Small intestine (tissue), 7 donors: ENCODE measurements at regions not wholly inside any gene's neighbourhood (a gene's known extent, or its start where the extent isn't known, plus 50 kb on each side); places are given as distances from the start of the nearest gene placed in this dataset.

ENCODE experiments used
- DNase-seq, 2 donors: peaks; one replicate each; pipeline versions ENCODE4 v3.0.0 to v3.0.0-alpha.2; 2013
- FAIRE-seq: peaks from 2 replicates; lab custom pipeline; 2012; peaks lifted over from hg19 to GRCh38; lab: Jason Lieb, UNC
- H3K27ac ChIP-seq, 3 donors: one replicate each; pipeline ENCODE4 v1.5.1; 2013; ENCODE audit warnings: low read length in 2 of 3, mild to moderate bottlenecking in 2 of 3, control low read depth in 1 of 3, inconsistent platforms in 1 of 3, low read depth in 1 of 3, moderate library complexity in 1 of 3
- H3K27me3 ChIP-seq, 3 donors: one replicate each; pipeline ENCODE4 v1.6.1; 2013; ENCODE audit warnings: low read length in 3 of 3, inconsistent platforms in 1 of 3; ENCODE audit not compliant: control insufficient read depth in 3 of 3, insufficient read depth in 3 of 3
- H3K36me3 ChIP-seq, 3 donors: one replicate each; pipeline ENCODE4 v1.6.1; 2013; ENCODE audit warnings: low read length in 3 of 3, inconsistent platforms in 1 of 3, low read depth in 1 of 3, mild to moderate bottlenecking in 1 of 3, moderate library complexity in 1 of 3; ENCODE audit not compliant: control insufficient read depth in 3 of 3, insufficient read depth in 2 of 3
- H3K4me1 ChIP-seq, 3 donors: one replicate each; pipeline ENCODE4 v1.6.1; 2013; ENCODE audit warnings: low read length in 2 of 3, inconsistent platforms in 1 of 3, low read depth in 1 of 3, mild to moderate bottlenecking in 1 of 3, moderate library complexity in 1 of 3; ENCODE audit not compliant: control insufficient read depth in 3 of 3, insufficient read depth in 2 of 3
- H3K4me3 ChIP-seq, 3 donors: one replicate each; pipeline ENCODE4 v1.5.1; 2013; ENCODE audit warnings: low read length in 3 of 3, control low read depth in 1 of 3, inconsistent platforms in 1 of 3, low read depth in 1 of 3, mild to moderate bottlenecking in 1 of 3, moderate library complexity in 1 of 3
- H3K9me3 ChIP-seq, 2 donors: one replicate each; pipeline ENCODE4 v1.6.1; 2013; ENCODE audit warnings: low read depth in 1 of 2, low read length in 1 of 2; ENCODE audit not compliant: control insufficient read depth in 2 of 2, insufficient read depth in 1 of 2
- WGBS, 3 donors: extraction: QIAGEN DNeasy Blood & Tissue Kit; methylation state at CpG; one replicate each; pipeline ENCODE4 v1.1.7; 2013; 5-methylcytosine and 5-hydroxymethylcytosine counted together
- donor health status: healthy with polysubstance abuse.
- donor health status: control.
- donor health status: control.
- donor health status: Bipolar disorder and iron deficiency.
- donor health status: healthy.

DNA sequence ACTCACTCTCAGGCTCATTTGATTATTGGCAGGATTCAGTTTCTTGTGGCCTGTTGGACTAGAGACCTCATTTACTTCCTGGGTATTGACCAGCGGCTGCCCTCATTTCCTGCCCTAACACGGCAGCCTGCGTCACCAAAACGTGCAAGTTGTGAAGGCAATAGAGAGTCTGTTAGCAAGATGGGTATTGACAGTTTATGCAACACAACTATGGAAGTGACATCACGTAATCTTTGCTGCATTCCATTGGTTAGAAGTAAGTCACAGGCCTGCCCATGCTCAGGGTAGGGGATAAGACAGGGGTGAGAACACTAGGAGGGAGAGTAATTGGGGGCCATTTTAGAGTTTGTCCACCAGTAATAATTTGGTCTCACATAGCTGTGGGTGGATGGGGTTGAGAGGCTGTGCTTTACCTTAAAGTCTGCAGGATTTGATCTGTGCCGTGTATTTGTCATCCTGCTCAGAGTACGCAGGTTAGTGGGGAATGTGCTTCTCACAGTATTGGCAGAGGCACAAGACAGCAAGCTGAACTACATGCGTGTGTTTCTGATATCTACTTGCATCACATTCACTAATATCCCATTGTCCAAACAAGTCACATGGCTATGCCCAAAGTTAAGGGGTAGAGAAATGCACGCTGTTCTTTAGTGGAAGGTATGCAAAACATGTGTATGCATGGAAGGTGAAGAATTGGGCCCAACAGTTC lies 83.3 kb downstream of the EDEM1 start:
- 80 to 87% (median 80%) methylated on average over 9 of the region's 9 CpGs for WGBS, 3 donors
- H3K4me3 ChIP-seq: no peak overlapping the region
- no peaks in the 10 kb centered on the region for H3K36me3 ChIP-seq
- H3K27ac ChIP-seq: no peak overlapping the region
- H3K4me1 ChIP-seq: no peaks in the 10 kb centered on the region
- H3K27me3 ChIP-seq: no peaks in the 10 kb centered on the region
- H3K9me3 ChIP-seq: no peaks in the 10 kb centered on the region
- FAIRE-seq (no peak), DNase-seq (no peak)

DNA sequence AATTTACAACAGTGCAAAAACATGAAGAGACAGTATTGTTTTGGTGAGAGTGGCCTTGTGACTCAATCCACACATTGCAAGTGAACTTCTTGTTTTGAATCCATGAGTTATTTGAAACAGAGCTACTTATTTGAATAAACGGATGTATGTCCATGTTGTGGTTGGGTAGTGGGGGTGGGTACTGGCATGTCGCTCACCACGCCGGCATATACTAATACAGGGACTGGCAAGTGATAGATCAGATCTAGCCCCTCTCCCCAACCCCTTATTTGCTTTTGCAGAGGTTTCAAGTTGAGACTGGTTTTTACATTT lies 83.8 kb downstream of the EDEM1 start:
- 85 to 98% (median 88%) methylated on average over 4 of the region's 4 CpGs for WGBS, 3 donors
- no peaks in the 10 kb centered on the region for H3K36me3 ChIP-seq
- DNase-seq (no peak), FAIRE-seq (no peak)
- no peak overlapping the region for H3K27ac ChIP-seq
- H3K27me3 ChIP-seq: no peaks in the 10 kb centered on the region
- no peak overlapping the region for H3K4me3 ChIP-seq
- no peaks in the 10 kb centered on the region for H3K4me1 ChIP-seq
- no peaks in the 10 kb centered on the region for H3K9me3 ChIP-seq

DNA sequence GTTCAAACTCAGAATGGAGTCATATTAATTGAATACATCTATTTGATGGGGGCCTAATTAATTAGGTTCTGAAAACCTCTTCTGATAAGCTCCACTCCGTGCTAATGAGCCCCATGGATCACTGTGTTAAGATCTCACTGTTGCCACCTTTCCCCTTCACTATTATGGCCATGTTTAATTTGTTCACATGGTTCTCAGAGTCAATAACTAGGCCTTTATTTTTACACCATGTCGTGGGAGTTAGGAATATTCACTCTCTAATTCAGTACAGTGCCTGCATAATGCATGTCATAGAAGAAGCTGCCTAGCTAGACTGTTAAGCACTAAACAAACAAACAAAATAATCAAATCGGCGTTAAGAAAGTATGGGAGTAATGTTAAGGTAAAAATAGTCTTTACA lies 84.9 kb downstream of the EDEM1 start:
- no peak for DNase-seq
- Histone ChIP-seq H3K4me1 (no peaks in the 10 kb centered on the region), H3K36me3 (no peaks in the 10 kb centered on the region), H3K9me3 (no peaks in the 10 kb centered on the region), H3K4me3 (no peak overlapping the region), H3K27ac (no peak overlapping the region), H3K27me3 (no peaks in the 10 kb centered on the region)
- FAIRE-seq: no peak
- WGBS, 3 donors: 62 to 78% (median 66%) methylated on average over 4 of the region's 4 CpGs

DNA sequence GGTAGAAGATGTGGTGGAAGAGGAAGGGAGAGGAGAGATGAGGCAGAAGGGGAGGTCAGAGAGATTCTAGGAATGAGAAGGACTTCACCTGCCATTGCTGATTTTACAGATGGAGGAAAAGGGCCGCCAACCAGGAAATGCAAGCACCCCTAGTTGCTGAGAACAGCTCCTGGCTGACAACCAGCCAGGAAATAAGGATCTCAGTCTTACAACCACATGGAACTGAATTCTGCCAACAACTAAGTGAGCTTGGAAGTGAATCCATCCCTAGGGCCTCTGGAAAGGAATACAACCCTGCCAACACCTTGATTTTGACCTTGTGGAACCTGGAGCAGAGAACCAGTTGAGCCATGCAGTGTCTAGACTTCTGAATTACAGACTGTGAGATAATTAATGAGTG lies 86.6 kb downstream of the EDEM1 start:
- Histone ChIP-seq H3K36me3 (no peaks in the 10 kb centered on the region), H3K9me3 (no peaks in the 10 kb centered on the region), H3K27ac (no peak overlapping the region), H3K4me1 (no peaks in the 10 kb centered on the region), H3K4me3 (no peak overlapping the region), H3K27me3 (no peaks in the 10 kb centered on the region)
- no peak for DNase-seq
- WGBS, 3 donors: 33 to 50% (median 43%) methylated on average over 1 of the region's 1 CpG
- FAIRE-seq: no peak

DNA sequence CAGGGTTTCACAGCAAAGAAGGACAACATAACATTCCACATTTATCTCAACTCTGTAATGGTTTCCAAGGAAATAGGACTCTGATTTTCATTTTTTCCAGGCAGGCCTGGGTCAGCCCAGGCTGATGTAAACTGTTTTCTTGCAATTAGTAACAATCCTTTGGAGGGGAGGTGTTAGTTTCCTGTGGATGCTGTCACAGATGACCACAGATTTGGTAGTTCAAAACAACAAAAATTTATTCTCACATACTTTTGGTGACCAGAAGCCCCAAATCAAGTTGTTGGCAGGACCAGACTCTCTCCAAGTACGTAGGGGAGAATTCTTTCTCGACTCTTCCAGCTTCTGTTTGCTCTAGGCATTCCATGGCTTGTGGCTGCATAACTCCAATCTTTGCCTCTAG lies 88.0 kb downstream of the EDEM1 start:
- no peaks in the 10 kb centered on the region for H3K36me3 ChIP-seq
- no peak for DNase-seq
- no peak overlapping the region for H3K4me3 ChIP-seq
- H3K4me1 ChIP-seq: no peaks in the 10 kb centered on the region
- H3K27ac ChIP-seq: no peak overlapping the region
- H3K27me3 ChIP-seq: no peaks in the 10 kb centered on the region
- H3K9me3 ChIP-seq: no peaks in the 10 kb centered on the region
- 56 to 72% (median 65%) methylated on average over 2 of the region's 2 CpGs for WGBS, 3 donors
- FAIRE-seq: no peak

DNA sequence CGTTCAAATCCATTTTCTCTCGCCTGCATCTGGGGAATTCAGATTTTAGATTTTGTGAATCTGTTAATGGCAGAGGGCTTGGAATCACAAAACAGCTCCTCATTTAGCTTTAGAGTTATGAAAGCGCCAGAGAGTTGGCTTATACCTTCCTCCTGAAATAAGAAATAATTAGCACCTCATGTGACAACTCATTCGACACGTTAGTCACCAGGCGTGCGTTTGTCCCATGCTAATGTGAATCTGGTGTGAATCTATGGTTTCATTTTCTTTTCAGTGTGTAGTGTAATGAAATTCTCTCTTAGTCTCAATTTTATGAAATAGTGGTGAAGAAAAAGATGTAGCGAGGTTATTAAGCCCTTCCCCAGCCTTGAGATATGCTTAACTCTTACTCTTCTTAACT lies 89.4 kb downstream of the EDEM1 start:
- Histone ChIP-seq H3K27me3 (no peaks in the 10 kb centered on the region), H3K4me3 (no peak overlapping the region), H3K4me1 (no peaks in the 10 kb centered on the region), H3K36me3 (no peaks in the 10 kb centered on the region), H3K9me3 (peaks cover 0 to 6% of the 10 kb centered on the region in 2 donors), H3K27ac (no peak overlapping the region)
- no peak for FAIRE-seq
- WGBS, 3 donors: 85 to 90% (median 85%) methylated on average over 8 of the region's 8 CpGs
- DNase-seq: no peak

DNA sequence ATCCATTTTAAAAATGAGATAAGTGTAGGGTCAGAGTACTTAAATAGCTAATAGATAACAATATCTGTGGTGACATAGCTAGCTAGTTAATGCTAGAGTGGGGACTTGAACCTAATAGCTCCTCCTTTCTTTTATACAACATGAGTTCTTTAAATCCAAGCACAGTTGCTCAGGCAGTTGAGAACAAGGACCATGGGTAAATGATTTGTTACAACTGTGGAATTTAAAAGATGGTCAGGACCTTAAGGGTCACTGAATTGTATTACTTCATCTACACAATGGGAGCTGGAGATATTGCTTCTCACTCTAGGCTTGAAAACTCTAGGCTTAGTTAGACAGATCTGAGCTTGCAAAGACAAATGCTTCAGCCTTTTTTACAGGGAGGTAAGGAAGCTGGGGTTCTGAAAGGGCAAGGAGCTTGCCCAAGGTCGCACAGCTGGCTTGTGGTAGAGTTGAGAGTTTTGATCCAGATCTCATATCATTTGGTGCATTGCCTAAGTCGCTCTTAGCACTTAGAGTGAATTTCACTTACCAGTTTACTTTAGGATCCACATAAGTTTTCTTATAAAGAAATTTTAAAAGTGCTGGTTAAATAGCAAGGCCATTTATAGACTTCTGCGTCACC lies 90.2 kb downstream of the EDEM1 start:
- H3K4me3 ChIP-seq: no peak overlapping the region
- WGBS, 3 donors: 87 to 93% (median 89%) methylated on average over 3 of the region's 3 CpGs
- peaks cover 0 to 6% of the 10 kb centered on the region in 2 donors for H3K9me3 ChIP-seq
- H3K4me1 ChIP-seq: no peaks in the 10 kb centered on the region
- H3K27me3 ChIP-seq: no peaks in the 10 kb centered on the region
- no peak for FAIRE-seq
- no peaks in the 10 kb centered on the region for H3K36me3 ChIP-seq
- no peak overlapping the region for H3K27ac ChIP-seq
- DNase-seq: no peak

DNA sequence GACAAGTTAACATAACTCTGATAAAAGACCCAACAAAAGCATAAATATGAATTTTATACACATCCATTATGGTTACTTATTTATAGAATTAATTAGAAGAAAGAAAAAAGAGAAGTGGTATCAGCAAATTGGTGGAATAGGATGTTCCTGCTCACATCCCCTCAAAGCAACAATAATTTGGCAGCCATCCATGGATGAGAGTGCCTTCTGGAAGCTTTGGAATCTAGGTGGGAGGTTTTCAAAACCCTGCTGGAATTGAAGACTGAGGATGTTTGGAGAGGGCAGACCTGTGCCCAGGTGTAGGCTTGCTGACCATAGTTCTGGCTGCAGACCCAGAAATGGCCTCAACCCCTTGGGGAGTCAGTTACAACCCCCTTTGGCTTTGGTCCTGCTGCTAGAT lies 91.2 kb downstream of the EDEM1 start:
- no peak for DNase-seq
- FAIRE-seq: no peak

DNA sequence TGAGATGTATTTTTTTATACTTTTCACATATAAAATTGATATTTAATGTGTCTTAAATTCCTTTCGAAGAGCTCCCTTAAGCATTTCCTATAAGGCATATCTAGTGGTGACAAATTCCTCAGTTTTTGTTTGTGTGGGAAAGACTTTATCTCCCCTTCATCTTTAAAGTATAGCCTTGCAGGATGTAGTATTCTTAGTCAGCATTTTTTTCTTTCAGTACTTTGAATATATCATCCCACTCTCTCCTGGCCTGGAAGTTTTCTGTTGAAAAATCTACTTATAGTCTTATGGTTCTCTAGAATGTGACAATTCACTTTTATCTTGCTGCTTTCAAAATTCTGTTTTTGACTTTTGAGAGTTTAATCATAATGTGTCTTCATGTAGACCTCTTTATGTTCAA lies 95.2 kb downstream of the EDEM1 start:
- no peak overlapping the region for H3K4me3 ChIP-seq
- H3K9me3 ChIP-seq: peaks cover 0 to 13% of the 10 kb centered on the region in 2 donors
- no peaks in the 10 kb centered on the region for H3K4me1 ChIP-seq
- DNase-seq (no peak), FAIRE-seq (no peak)
- H3K27me3 ChIP-seq: peaks cover 0 to 1% (median 0%) of the 10 kb centered on the region in 3 donors
- 90 to 100% (median 92%) methylated on average over 1 of the region's 1 CpG for WGBS, 3 donors
- H3K27ac ChIP-seq: no peak overlapping the region
- H3K36me3 ChIP-seq: no peaks in the 10 kb centered on the region

More for the DNA sequence above, 91.2 kb downstream of the EDEM1 start:
- peaks cover 0 to 6% of the 10 kb centered on the region in 2 donors for H3K9me3 ChIP-seq
- no peaks in the 10 kb centered on the region for H3K27me3 ChIP-seq
- H3K36me3 ChIP-seq: no peaks in the 10 kb centered on the region
- no peaks in the 10 kb centered on the region for H3K4me1 ChIP-seq
- no peak overlapping the region for H3K4me3 ChIP-seq
- no peak overlapping the region for H3K27ac ChIP-seq
